GM12891 (cell line): ENCODE measurements at regions not wholly inside any gene's neighbourhood (a gene's known extent, or its start where the extent isn't known, plus 50 kb on each side); places are given as distances from the start of the nearest gene placed in this dataset.

Experiments used
- POLR2A ChIP-seq: IDR thresholded peaks from 2 replicates; pipeline ENCODE4 v1.6.1; 2011; ENCODE audit warnings: low read depth, low read length, control low read depth
- POLR2AphosphoS5 ChIP-seq: IDR thresholded peaks from 2 replicates; pipeline ENCODE4 v1.6.1; 2011; ENCODE audit warnings: low read depth, low read length, control low read depth
- TAF1 ChIP-seq: IDR thresholded peaks from 2 replicates; pipeline ENCODE4 v1.6.1; 2011; ENCODE audit warnings: low read depth, low read length, control low read depth

GRCh38 chr10:6781133-6781770, 201.2 kb upstream of the PRKCQ start:
- TF ChIP-seq POLR2AphosphoS5 (no peak), POLR2A (no peak), TAF1 (no peak)
